ENCODE measurements at regions not wholly inside any gene's neighbourhood (a gene's known extent, or its start where the extent isn't known, plus 50 kb on each side); places are given as distances from the start of the nearest gene placed in this dataset.

- TF ChIP-seq EZH2phosphoT487 (IDR thresholded peaks at IDR 0.05; ENCODE audit: low read length) (no peak), EZH2 (optimal IDR thresholded peaks at IDR 0.05; ENCODE audit: low read depth, low read length) (no peak)
- H3K9ac ChIP-seq (ENCODE audit: low read length): no peak overlapping the region
- no peaks in the 10 kb centered on the region for H3K9me2 ChIP-seq (replicated peaks; ENCODE audit: insufficient read depth, low read length)
- H3K27ac ChIP-seq (ENCODE audit: low read length): no peak overlapping the region
- DNase-seq: no peak
- no peaks in the 10 kb centered on the region for H3F3A ChIP-seq (ENCODE audit: insufficient read depth, low read length)
- H2AFZ ChIP-seq (ENCODE audit: low read length): no peak overlapping the region
- no peaks in the 10 kb centered on the region for H3K9me3 ChIP-seq (replicated peaks; ENCODE audit: insufficient read depth, low read length)
- H3K4me2 ChIP-seq (ENCODE audit: low read depth, low read length): no peak overlapping the region
- H4K20me1 ChIP-seq (ENCODE audit: insufficient read depth, low read length): no peaks in the 10 kb centered on the region
- H3K79me2 ChIP-seq (ENCODE audit: low read length): no peaks in the 10 kb centered on the region
- H3K4me3 ChIP-seq (ENCODE audit: low read length): no peak overlapping the region
- no peaks in the 10 kb centered on the region for H3K4me1 ChIP-seq (ENCODE audit: low read length)
- no peaks in the 10 kb centered on the region for H3K27me3 ChIP-seq (replicated peaks; ENCODE audit: insufficient read depth, low read length)
- H3K36me3 ChIP-seq (replicated peaks; ENCODE audit: insufficient read depth, low read length): no peaks in the 10 kb centered on the region
These were observed 341.8 kb upstream of the GBE1 start for GRCh38 chr3:82103241-82103640.

DNA sequence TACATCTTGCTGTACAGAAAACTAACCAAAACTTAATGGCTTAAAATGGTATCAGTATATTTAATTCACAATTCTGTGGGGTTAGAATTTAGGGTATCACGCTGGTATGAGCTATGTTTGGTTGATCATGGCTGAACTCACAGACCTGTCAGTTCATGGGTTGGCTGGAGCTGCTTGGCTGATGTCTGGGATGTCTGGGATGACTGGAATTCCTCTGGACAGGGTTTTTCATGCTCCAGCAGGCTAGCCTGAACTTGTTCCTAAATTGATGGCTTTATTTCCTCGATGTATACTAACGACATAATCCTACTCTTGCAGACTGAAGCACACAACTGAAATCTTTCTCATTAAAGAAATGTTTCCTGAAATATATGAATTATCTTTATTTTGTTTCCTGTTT lies 338.9 kb upstream of the GBE1 start:
- H3K9me2 ChIP-seq (replicated peaks; ENCODE audit: insufficient read depth, low read length): no peaks in the 10 kb centered on the region

DNA sequence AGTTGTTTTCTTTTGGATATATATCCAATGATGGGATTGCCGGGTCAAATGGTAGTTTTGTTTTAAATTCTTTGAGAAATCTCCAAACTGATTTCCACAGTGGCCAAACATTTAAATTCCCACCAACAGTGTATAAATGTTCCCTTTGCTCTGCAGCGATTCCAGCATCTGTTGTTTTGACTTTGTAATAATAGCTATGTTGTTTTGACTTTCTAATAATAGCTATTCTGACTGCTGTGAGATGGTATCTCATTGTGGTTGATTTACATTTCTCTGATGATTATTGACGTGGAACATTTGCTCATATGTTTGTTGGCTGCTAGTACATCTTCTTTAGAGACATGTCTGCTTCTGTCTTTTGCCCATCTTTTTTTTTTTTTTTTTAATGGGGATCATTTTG lies 332.2 kb upstream of the GBE1 start:
- no peaks in the 10 kb centered on the region for H3K27me3 ChIP-seq (replicated peaks; ENCODE audit: insufficient read depth, low read length)
- no peak overlapping the region for H2AFZ ChIP-seq (ENCODE audit: low read length)
- H3K36me3 ChIP-seq (replicated peaks; ENCODE audit: insufficient read depth, low read length): no peaks in the 10 kb centered on the region
- no peak overlapping the region for H3K4me2 ChIP-seq (ENCODE audit: low read depth, low read length)
- DNase-seq: no peak
- H3K79me2 ChIP-seq (ENCODE audit: low read length): no peaks in the 10 kb centered on the region
- TF ChIP-seq EZH2 (optimal IDR thresholded peaks at IDR 0.05; ENCODE audit: low read depth, low read length) (no peak), EZH2phosphoT487 (IDR thresholded peaks at IDR 0.05; ENCODE audit: low read length) (no peak)
- TF ChIP-seq, protein P1, sequence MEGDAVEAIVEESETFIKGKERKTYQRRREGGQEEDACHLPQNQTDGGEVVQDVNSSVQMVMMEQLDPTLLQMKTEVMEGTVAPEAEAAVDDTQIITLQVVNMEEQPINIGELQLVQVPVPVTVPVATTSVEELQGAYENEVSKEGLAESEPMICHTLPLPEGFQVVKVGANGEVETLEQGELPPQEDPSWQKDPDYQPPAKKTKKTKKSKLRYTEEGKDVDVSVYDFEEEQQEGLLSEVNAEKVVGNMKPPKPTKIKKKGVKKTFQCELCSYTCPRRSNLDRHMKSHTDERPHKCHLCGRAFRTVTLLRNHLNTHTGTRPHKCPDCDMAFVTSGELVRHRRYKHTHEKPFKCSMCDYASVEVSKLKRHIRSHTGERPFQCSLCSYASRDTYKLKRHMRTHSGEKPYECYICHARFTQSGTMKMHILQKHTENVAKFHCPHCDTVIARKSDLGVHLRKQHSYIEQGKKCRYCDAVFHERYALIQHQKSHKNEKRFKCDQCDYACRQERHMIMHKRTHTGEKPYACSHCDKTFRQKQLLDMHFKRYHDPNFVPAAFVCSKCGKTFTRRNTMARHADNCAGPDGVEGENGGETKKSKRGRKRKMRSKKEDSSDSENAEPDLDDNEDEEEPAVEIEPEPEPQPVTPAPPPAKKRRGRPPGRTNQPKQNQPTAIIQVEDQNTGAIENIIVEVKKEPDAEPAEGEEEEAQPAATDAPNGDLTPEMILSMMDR (IDR thresholded peaks at IDR 0.05; ENCODE audit: low read length): no peak
- H3K9ac ChIP-seq (ENCODE audit: low read length): no peak overlapping the region
- H3K27ac ChIP-seq (ENCODE audit: low read length): no peak overlapping the region
- H3K9me2 ChIP-seq (replicated peaks; ENCODE audit: insufficient read depth, low read length): no peaks in the 10 kb centered on the region
- H3K4me3 ChIP-seq (ENCODE audit: low read length): no peak overlapping the region
- H3K4me1 ChIP-seq (ENCODE audit: low read length): no peaks in the 10 kb centered on the region
- no peaks in the 10 kb centered on the region for H4K20me1 ChIP-seq (ENCODE audit: insufficient read depth, low read length)
- no peaks in the 10 kb centered on the region for H3F3A ChIP-seq (ENCODE audit: insufficient read depth, low read length)
- H3K9me3 ChIP-seq (replicated peaks; ENCODE audit: insufficient read depth, low read length): no peaks in the 10 kb centered on the region

More for the DNA sequence above, 338.9 kb upstream of the GBE1 start:
- no peak overlapping the region for H3K4me3 ChIP-seq (ENCODE audit: low read length)
- H2AFZ ChIP-seq (ENCODE audit: low read length): no peak overlapping the region
- no peaks in the 10 kb centered on the region for H3F3A ChIP-seq (ENCODE audit: insufficient read depth, low read length)
- no peaks in the 10 kb centered on the region for H3K79me2 ChIP-seq (ENCODE audit: low read length)
- no peaks in the 10 kb centered on the region for H3K36me3 ChIP-seq (replicated peaks; ENCODE audit: insufficient read depth, low read length)
- no peak overlapping the region for H3K4me2 ChIP-seq (ENCODE audit: low read depth, low read length)
- no peak for DNase-seq
- no peak overlapping the region for H3K27ac ChIP-seq (ENCODE audit: low read length)
- no peaks in the 10 kb centered on the region for H3K4me1 ChIP-seq (ENCODE audit: low read length)
- H4K20me1 ChIP-seq (ENCODE audit: insufficient read depth, low read length): no peaks in the 10 kb centered on the region
- no peak overlapping the region for H3K9ac ChIP-seq (ENCODE audit: low read length)
- H3K9me3 ChIP-seq (replicated peaks; ENCODE audit: insufficient read depth, low read length): no peaks in the 10 kb centered on the region
- no peaks in the 10 kb centered on the region for H3K27me3 ChIP-seq (replicated peaks; ENCODE audit: insufficient read depth, low read length)
- TF ChIP-seq EZH2phosphoT487 (IDR thresholded peaks at IDR 0.05; ENCODE audit: low read length) (no peak), EZH2 (optimal IDR thresholded peaks at IDR 0.05; ENCODE audit: low read depth, low read length) (no peak)
- TF ChIP-seq, protein P1 (IDR thresholded peaks at IDR 0.05; ENCODE audit: low read length): no peak

DNA sequence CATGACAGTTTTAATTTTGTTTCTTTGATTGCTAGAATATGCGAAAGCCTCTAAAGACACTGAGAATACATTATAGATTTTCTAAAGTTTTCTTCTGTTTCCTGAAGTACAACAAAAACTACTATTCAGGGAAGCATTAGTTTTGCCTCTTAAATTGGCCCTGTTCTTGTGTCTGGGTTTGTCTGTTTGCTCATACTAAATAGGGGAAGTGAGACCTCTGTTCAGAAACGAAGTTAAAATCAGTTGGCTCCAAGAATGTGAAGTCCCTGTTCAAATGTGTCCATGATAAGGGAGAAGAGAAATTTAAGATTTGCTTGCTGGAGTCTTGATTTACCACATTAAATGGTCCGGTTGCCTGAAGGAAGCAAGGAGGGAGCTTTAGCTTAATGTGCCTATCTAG lies 327.3 kb upstream of the GBE1 start:
- no peak for DNase-seq
- Histone ChIP-seq H3K36me3 (replicated peaks; ENCODE audit: insufficient read depth, low read length) (no peaks in the 10 kb centered on the region), H3K27me3 (replicated peaks; ENCODE audit: insufficient read depth, low read length) (no peaks in the 10 kb centered on the region), H3K9ac (ENCODE audit: low read length) (no peak overlapping the region), H2AFZ (ENCODE audit: low read length) (no peak overlapping the region), H3K4me1 (ENCODE audit: low read length) (no peaks in the 10 kb centered on the region), H3K79me2 (ENCODE audit: low read length) (no peaks in the 10 kb centered on the region), H3K27ac (ENCODE audit: low read length) (no peak overlapping the region), H3F3A (ENCODE audit: insufficient read depth, low read length) (no peaks in the 10 kb centered on the region), H3K4me3 (ENCODE audit: low read length) (no peak overlapping the region), H3K9me2 (replicated peaks; ENCODE audit: insufficient read depth, low read length) (no peaks in the 10 kb centered on the region), H3K4me2 (ENCODE audit: low read depth, low read length) (no peak overlapping the region), H4K20me1 (ENCODE audit: insufficient read depth, low read length) (no peaks in the 10 kb centered on the region), H3K9me3 (replicated peaks; ENCODE audit: insufficient read depth, low read length) (no peaks in the 10 kb centered on the region)
- TF ChIP-seq EZH2 (optimal IDR thresholded peaks at IDR 0.05; ENCODE audit: low read depth, low read length) (no peak), EZH2phosphoT487 (IDR thresholded peaks at IDR 0.05; ENCODE audit: low read length) (no peak)
- TF ChIP-seq, protein P1 (IDR thresholded peaks at IDR 0.05; ENCODE audit: low read length): no peak

All from MM.1S (cell line).